ENCODE measurements at regions not wholly inside any gene's neighbourhood (a gene's known extent, or its start where the extent isn't known, plus 50 kb on each side); places are given as distances from the start of the nearest gene placed in this dataset.

GRCh38 chr3:146345900-146346299 is 95.0 kb upstream of the PLSCR4 start:
- Histone ChIP-seq H3K4me3 (no peak overlapping the region), H3K9me3 (ENCODE audit: low read depth, low read length) (no peaks in the 10 kb centered on the region), H3K27ac (no peak overlapping the region), H3K9ac (ENCODE audit: insufficient read length) (no peak overlapping the region), H3K36me3 (ENCODE audit: insufficient read depth, low read length) (no peaks in the 10 kb centered on the region)
- DNase-seq (ENCODE audit: low read depth, low spot score): no peak
- TF ChIP-seq POLR2AphosphoS5 (IDR thresholded peaks at IDR 0.05; ENCODE audit: borderline replicate concordance, low read depth, low read length): no peak
- no peak for TF ChIP-seq FOXP2 (optimal IDR thresholded peaks at IDR 0.05; ENCODE audit: control extremely low read depth, extremely low read length, insufficient read depth)
- TF ChIP-seq EZH2 (IDR thresholded peaks at IDR 0.05): no peak

GRCh38 chr3:146343551-146343950 is 92.6 kb upstream of the PLSCR4 start:
- H3K9ac ChIP-seq (ENCODE audit: insufficient read length): no peak overlapping the region
- H3K9me3 ChIP-seq (ENCODE audit: low read depth, low read length): no peaks in the 10 kb centered on the region
- no peak overlapping the region for H3K4me3 ChIP-seq
- DNase-seq (ENCODE audit: low read depth, low spot score): no peak
- no peaks in the 10 kb centered on the region for H3K36me3 ChIP-seq (ENCODE audit: insufficient read depth, low read length)
- no peak overlapping the region for H3K27ac ChIP-seq
- no peak for TF ChIP-seq POLR2AphosphoS5 (IDR thresholded peaks at IDR 0.05; ENCODE audit: borderline replicate concordance, low read depth, low read length)

GRCh38 chr3:146342989-146343388 is 92.1 kb upstream of the PLSCR4 start:
- H3K27ac ChIP-seq: no peak overlapping the region

GRCh38 chr3:146339349-146339748 is 88.4 kb upstream of the PLSCR4 start:
- H3K27ac ChIP-seq: no peak overlapping the region
- no peak overlapping the region for H3K9ac ChIP-seq (ENCODE audit: insufficient read length)

More at GRCh38 chr3:146342989-146343388, 92.1 kb upstream of the PLSCR4 start:
- Histone ChIP-seq H3K36me3 (ENCODE audit: insufficient read depth, low read length) (no peaks in the 10 kb centered on the region), H3K4me3 (no peak overlapping the region), H3K9me3 (ENCODE audit: low read depth, low read length) (no peaks in the 10 kb centered on the region), H3K9ac (ENCODE audit: insufficient read length) (no peak overlapping the region)
- no peak for DNase-seq (ENCODE audit: low read depth, low spot score)
- TF ChIP-seq POLR2AphosphoS5 (IDR thresholded peaks at IDR 0.05; ENCODE audit: borderline replicate concordance, low read depth, low read length) (no peak), FOXP2 (optimal IDR thresholded peaks at IDR 0.05; ENCODE audit: control extremely low read depth, extremely low read length, insufficient read depth) (no peak), EZH2 (IDR thresholded peaks at IDR 0.05) (no peak)

GRCh38 chr3:146337991-146338390 is 87.1 kb upstream of the PLSCR4 start:
- Histone ChIP-seq H3K27ac (no peak overlapping the region), H3K9ac (ENCODE audit: insufficient read length) (no peak overlapping the region), H3K9me3 (ENCODE audit: low read depth, low read length) (no peaks in the 10 kb centered on the region), H3K4me3 (no peak overlapping the region), H3K36me3 (ENCODE audit: insufficient read depth, low read length) (no peaks in the 10 kb centered on the region)
- TF ChIP-seq EZH2 (IDR thresholded peaks at IDR 0.05): no peak
- TF ChIP-seq FOXP2 (optimal IDR thresholded peaks at IDR 0.05; ENCODE audit: control extremely low read depth, extremely low read length, insufficient read depth): no peak
- no peak for TF ChIP-seq POLR2AphosphoS5 (IDR thresholded peaks at IDR 0.05; ENCODE audit: borderline replicate concordance, low read depth, low read length)
- DNase-seq (ENCODE audit: low read depth, low spot score): no peak

More at GRCh38 chr3:146339349-146339748, 88.4 kb upstream of the PLSCR4 start:
- TF ChIP-seq POLR2AphosphoS5 (IDR thresholded peaks at IDR 0.05; ENCODE audit: borderline replicate concordance, low read depth, low read length) (no peak), EZH2 (IDR thresholded peaks at IDR 0.05) (no peak), FOXP2 (optimal IDR thresholded peaks at IDR 0.05; ENCODE audit: control extremely low read depth, extremely low read length, insufficient read depth) (no peak)
- DNase-seq (ENCODE audit: low read depth, low spot score): no peak
- Histone ChIP-seq H3K36me3 (ENCODE audit: insufficient read depth, low read length) (no peaks in the 10 kb centered on the region), H3K9me3 (ENCODE audit: low read depth, low read length) (no peaks in the 10 kb centered on the region), H3K4me3 (no peak overlapping the region)

GRCh38 chr3:146335386-146335785 is 84.5 kb upstream of the PLSCR4 start:
- H3K27ac ChIP-seq: no peak overlapping the region
- H3K9ac ChIP-seq (ENCODE audit: insufficient read length): no peak overlapping the region
- H3K9me3 ChIP-seq (ENCODE audit: low read depth, low read length): no peaks in the 10 kb centered on the region
- no peak for TF ChIP-seq EZH2 (IDR thresholded peaks at IDR 0.05)
- TF ChIP-seq POLR2AphosphoS5 (IDR thresholded peaks at IDR 0.05; ENCODE audit: borderline replicate concordance, low read depth, low read length): no peak
- no peak for TF ChIP-seq FOXP2 (optimal IDR thresholded peaks at IDR 0.05; ENCODE audit: control extremely low read depth, extremely low read length, insufficient read depth)
- no peak for DNase-seq (ENCODE audit: low read depth, low spot score)
- H3K4me3 ChIP-seq: no peak overlapping the region
- no peaks in the 10 kb centered on the region for H3K36me3 ChIP-seq (ENCODE audit: insufficient read depth, low read length)

GRCh38 chr3:146334151-146334550 is 83.2 kb upstream of the PLSCR4 start:
- Histone ChIP-seq H3K27ac (no peak overlapping the region), H3K9ac (ENCODE audit: insufficient read length) (no peak overlapping the region), H3K36me3 (ENCODE audit: insufficient read depth, low read length) (no peaks in the 10 kb centered on the region), H3K9me3 (ENCODE audit: low read depth, low read length) (no peaks in the 10 kb centered on the region), H3K4me3 (no peak overlapping the region)
- DNase-seq (ENCODE audit: low read depth, low spot score): no peak
- TF ChIP-seq FOXP2 (optimal IDR thresholded peaks at IDR 0.05; ENCODE audit: control extremely low read depth, extremely low read length, insufficient read depth) (no peak), EZH2 (IDR thresholded peaks at IDR 0.05) (no peak), POLR2AphosphoS5 (IDR thresholded peaks at IDR 0.05; ENCODE audit: borderline replicate concordance, low read depth, low read length) (no peak)

GRCh38 chr3:146331967-146332366 is 81.1 kb upstream of the PLSCR4 start:
- Histone ChIP-seq H3K36me3 (ENCODE audit: insufficient read depth, low read length) (no peaks in the 10 kb centered on the region), H3K4me3 (no peak overlapping the region), H3K27ac (no peak overlapping the region), H3K9ac (ENCODE audit: insufficient read length) (no peak overlapping the region), H3K9me3 (ENCODE audit: low read depth, low read length) (no peaks in the 10 kb centered on the region)
- TF ChIP-seq FOXP2 (optimal IDR thresholded peaks at IDR 0.05; ENCODE audit: control extremely low read depth, extremely low read length, insufficient read depth) (no peak), EZH2 (IDR thresholded peaks at IDR 0.05) (no peak), POLR2AphosphoS5 (IDR thresholded peaks at IDR 0.05; ENCODE audit: borderline replicate concordance, low read depth, low read length) (no peak)
- no peak for DNase-seq (ENCODE audit: low read depth, low spot score)

- Histone ChIP-seq H3K4me3 (peak overlapping the region; percentile 32; the same call in 1 of the 2 replicates), H3K27ac (no peak overlapping the region), H3K36me3 (ENCODE audit: insufficient read depth, low read length) (no peaks in the 10 kb centered on the region), H3K9ac (ENCODE audit: insufficient read length) (no peak overlapping the region), H3K9me3 (ENCODE audit: low read depth, low read length) (no peaks in the 10 kb centered on the region)
- TF ChIP-seq POLR2AphosphoS5 (IDR thresholded peaks at IDR 0.05; ENCODE audit: borderline replicate concordance, low read depth, low read length) (no peak), FOXP2 (optimal IDR thresholded peaks at IDR 0.05; ENCODE audit: control extremely low read depth, extremely low read length, insufficient read depth) (no peak), EZH2 (IDR thresholded peaks at IDR 0.05) (no peak)
- DNase-seq (ENCODE audit: low read depth, low spot score): no peak
These were observed 76.1 kb upstream of the PLSCR4 start for GRCh38 chr3:146326875-146327543.
